Fibroblast of villous mesenchyme (primary cell): ENCODE measurements at regions not wholly inside any gene's neighbourhood (a gene's known extent, or its start where the extent isn't known, plus 50 kb on each side); places are given as distances from the start of the nearest gene placed in this dataset.

Experiments used
- DNase-seq: peaks from one replicate; pipeline ENCODE4 v3.0.0-alpha.2; 2010; ENCODE audit warnings: low read depth
- H3K4me3 ChIP-seq: 2 replicates; pipeline ENCODE4 v1.5.1; 2011; ENCODE audit warnings: low read depth, mild to moderate bottlenecking, low read length
- TF ChIP-seq, protein P1 (sequence below): IDR thresholded peaks from 2 replicates; pipeline ENCODE4 v1.5.1; 2012; ENCODE audit warnings: low read depth, mild to moderate bottlenecking, low read length; ENCODE audit not compliant: insufficient read depth

DNA sequence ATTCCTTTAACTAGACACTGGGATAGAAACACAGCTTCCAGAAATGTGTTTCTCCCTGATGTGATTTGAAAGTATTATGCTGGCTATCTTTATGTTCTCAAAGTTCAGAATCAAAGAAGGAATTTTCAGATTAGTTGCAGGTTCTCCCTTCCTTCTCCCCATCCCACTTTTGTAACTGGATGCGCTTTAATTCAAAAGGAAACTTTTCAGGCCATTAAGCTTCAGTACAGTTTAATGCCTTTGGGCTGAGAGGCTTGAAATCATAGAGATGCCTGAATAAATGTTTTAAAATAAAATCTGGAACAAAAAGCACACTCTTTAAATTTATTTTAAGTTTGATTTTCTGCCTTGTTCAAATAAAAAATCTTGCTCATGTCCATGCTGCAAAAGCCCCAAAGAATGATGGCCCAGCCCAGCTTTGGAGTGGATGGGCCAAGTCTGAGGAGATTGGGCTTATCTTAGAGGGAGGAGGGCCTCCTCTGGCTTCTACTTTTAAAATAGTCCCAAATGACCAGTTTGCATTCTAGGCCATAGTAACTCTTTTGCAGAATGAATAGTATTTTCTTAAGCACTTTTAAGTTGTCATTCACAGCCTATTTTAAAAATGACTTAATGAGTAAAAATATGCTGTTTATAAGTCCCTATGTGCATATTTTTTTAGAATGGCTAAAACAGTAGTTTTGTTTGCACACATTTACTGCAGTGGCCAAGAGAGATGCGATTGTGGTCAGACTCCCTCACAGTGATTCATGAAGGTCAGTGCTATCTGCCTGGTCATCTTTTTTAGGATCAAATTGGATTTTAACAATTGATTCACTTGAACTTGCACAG lies 129.2 kb downstream of the MTX2 start:
- TF ChIP-seq, protein P1, sequence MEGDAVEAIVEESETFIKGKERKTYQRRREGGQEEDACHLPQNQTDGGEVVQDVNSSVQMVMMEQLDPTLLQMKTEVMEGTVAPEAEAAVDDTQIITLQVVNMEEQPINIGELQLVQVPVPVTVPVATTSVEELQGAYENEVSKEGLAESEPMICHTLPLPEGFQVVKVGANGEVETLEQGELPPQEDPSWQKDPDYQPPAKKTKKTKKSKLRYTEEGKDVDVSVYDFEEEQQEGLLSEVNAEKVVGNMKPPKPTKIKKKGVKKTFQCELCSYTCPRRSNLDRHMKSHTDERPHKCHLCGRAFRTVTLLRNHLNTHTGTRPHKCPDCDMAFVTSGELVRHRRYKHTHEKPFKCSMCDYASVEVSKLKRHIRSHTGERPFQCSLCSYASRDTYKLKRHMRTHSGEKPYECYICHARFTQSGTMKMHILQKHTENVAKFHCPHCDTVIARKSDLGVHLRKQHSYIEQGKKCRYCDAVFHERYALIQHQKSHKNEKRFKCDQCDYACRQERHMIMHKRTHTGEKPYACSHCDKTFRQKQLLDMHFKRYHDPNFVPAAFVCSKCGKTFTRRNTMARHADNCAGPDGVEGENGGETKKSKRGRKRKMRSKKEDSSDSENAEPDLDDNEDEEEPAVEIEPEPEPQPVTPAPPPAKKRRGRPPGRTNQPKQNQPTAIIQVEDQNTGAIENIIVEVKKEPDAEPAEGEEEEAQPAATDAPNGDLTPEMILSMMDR, result no peak
- peak; percentile 80 for DNase-seq
- H3K4me3 ChIP-seq, result no peak overlapping the region

DNA sequence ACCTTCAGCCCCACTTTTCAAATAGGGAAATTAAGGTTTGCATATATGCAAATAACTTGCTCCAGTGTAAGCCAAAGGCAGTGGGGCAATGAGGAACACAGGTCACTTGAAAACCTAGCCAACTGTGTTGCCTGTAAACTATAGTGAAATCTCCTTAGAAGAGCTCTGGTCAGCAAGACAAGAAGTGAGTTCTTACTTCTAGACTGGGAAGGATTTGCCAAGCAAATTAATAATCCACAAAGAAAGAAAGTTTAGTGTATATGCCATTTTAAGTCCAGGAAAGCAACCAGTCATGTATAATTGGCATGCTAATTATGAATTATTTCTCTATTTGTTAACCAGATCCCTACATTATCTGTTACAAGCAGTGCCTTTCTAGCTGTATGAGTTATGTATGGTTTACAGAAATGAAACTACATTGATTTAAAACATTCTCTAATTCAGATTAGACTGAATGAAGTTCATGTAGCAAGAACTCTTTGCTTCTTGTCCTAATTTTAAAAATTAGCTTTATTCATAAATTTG lies 129.9 kb downstream of the MTX2 start:
- TF ChIP-seq, protein P1, result no peak
- H3K4me3 ChIP-seq, result no peak overlapping the region
- DNase-seq, result no peak

DNA sequence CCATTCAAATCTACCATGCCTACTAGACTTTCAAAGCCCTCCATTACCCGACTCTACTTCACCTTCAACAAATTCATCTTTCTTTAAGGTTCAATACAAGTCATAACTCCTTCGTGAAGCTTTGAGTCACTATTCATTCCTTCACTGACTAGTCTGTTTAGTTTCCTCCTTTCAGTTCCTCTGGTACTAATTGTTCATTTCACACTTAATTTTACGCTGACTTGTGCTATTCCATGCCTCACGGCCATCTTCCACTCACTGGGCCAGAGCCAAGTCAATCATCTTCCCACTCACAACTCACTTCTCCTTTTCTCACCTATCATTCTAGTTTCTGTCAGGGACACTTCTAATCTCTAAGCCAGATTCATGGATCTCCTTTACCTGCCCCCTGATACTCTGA lies 136.2 kb downstream of the MTX2 start:
- TF ChIP-seq, protein P1, result no peak
- H3K4me3 ChIP-seq, result no peak overlapping the region
- no peak for DNase-seq

GRCh38 chr2:176407706-176408105 lies 138.5 kb downstream of the MTX2 start:
- no peak for DNase-seq
- TF ChIP-seq, protein P1, result no peak
- no peak overlapping the region for H3K4me3 ChIP-seq

- no peak for DNase-seq
- no peak overlapping the region for H3K4me3 ChIP-seq
- TF ChIP-seq, protein P1, result no peak
Measured at GRCh38 chr2:176409671-176410070, 140.4 kb downstream of the MTX2 start.

DNA sequence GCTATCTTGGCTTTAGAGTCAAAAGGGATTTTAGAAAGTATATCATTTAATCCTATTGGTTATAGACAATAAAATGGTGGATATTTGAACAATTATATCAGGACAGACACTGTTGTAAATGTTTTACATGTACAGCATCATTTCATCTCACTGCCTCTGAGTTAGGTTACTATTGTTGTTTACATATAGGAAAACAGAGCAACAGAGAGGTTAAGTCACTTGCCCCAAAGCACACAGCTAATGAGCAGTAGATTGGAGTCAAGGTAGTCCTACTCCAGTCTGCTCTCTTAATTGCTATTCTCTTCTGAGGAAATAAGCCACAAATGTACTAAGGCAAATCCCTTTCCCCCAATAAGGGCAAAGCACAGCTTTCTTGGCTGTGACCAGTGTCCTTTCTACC lies 142.9 kb downstream of the MTX2 start:
- H3K4me3 ChIP-seq, result no peak overlapping the region
- TF ChIP-seq, protein P1, result no peak
- DNase-seq, result no peak
